A549 (cell line): ENCODE measurements at regions not wholly inside any gene's neighbourhood (a gene's known extent, or its start where the extent isn't known, plus 50 kb on each side); places are given as distances from the start of the nearest gene placed in this dataset.
"Not testable (repeated sequence)": the region's sequence is repeated elsewhere in the genome, so short reads cannot be mapped to it uniquely, and the experiment has no call there.

Experiments used
- FOSL2 ChIP-seq, 2 experiments: fragments of 450-650 bp in 1 of 2; fragments of >200 bp in 1 of 2; sonication (Bioruptor Twin) in 1 of 2; formaldehyde crosslinking; IDR thresholded peaks; 2 replicates each; pipeline versions ENCODE4 v1.5.0 to v1.6.1; 2016 to 2020; ENCODE audit warnings: mild to moderate bottlenecking in 1 of 2, moderate library complexity in 1 of 2
- KDM5A ChIP-seq: fragments of 200-600 bp; sonication (generic); IDR thresholded peaks from 2 replicates; pipeline ENCODE4 v1.6.1; 2016; ENCODE audit warnings: antibody characterized with exemption, mild to moderate bottlenecking
- PHF8 ChIP-seq: fragments of 200-600 bp; sonication (generic); IDR thresholded peaks from 2 replicates; pipeline ENCODE4 v1.6.1; 2016; ENCODE audit warnings: low read depth, mild to moderate bottlenecking, antibody characterized with exemption, moderate library complexity, borderline replicate concordance
- RNF2 ChIP-seq: fragments of 200-600 bp; sonication (generic); IDR thresholded peaks from 2 replicates; pipeline ENCODE4 v1.6.1; 2016; ENCODE audit warnings: low read depth, mild to moderate bottlenecking, antibody characterized with exemption, moderate library complexity, borderline replicate concordance
- TF ChIP-seq, protein P1 (sequence below): fragments of >200 bp; sonication (Bioruptor Twin); formaldehyde crosslinking; IDR thresholded peaks from 3 replicates; pipeline ENCODE4 v1.5.1; 2016
- TF ChIP-seq, protein P2 (sequence below): fragments of 200-600 bp; sonication (generic); IDR thresholded peaks from 2 replicates; pipeline ENCODE4 v1.6.1; 2016; ENCODE audit warnings: antibody characterized with exemption, mild to moderate bottlenecking, moderate library complexity

DNA sequence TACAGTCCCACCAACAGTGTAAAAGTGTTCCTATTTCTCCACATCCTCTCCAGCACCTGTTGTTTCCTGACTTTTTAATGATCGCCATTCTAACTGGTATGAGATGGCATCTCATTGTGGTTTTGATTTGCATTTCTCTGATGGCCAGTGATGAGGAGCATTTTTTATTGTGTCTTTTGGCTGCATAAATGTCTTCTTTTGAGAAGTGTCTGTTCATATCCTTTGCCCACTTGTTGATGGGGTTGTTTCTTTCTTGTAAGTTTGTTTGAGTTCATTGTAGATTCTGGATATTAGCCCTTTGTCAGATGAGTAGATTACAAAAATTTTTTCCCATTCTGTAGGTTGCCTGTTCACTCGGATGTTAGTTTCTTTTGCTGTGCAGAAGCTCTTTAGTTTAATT is 218.9 kb downstream of the SPANXN4 start:
- TF ChIP-seq, protein P1, sequence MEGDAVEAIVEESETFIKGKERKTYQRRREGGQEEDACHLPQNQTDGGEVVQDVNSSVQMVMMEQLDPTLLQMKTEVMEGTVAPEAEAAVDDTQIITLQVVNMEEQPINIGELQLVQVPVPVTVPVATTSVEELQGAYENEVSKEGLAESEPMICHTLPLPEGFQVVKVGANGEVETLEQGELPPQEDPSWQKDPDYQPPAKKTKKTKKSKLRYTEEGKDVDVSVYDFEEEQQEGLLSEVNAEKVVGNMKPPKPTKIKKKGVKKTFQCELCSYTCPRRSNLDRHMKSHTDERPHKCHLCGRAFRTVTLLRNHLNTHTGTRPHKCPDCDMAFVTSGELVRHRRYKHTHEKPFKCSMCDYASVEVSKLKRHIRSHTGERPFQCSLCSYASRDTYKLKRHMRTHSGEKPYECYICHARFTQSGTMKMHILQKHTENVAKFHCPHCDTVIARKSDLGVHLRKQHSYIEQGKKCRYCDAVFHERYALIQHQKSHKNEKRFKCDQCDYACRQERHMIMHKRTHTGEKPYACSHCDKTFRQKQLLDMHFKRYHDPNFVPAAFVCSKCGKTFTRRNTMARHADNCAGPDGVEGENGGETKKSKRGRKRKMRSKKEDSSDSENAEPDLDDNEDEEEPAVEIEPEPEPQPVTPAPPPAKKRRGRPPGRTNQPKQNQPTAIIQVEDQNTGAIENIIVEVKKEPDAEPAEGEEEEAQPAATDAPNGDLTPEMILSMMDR: not testable (repeated sequence)
- TF ChIP-seq, protein P2, sequence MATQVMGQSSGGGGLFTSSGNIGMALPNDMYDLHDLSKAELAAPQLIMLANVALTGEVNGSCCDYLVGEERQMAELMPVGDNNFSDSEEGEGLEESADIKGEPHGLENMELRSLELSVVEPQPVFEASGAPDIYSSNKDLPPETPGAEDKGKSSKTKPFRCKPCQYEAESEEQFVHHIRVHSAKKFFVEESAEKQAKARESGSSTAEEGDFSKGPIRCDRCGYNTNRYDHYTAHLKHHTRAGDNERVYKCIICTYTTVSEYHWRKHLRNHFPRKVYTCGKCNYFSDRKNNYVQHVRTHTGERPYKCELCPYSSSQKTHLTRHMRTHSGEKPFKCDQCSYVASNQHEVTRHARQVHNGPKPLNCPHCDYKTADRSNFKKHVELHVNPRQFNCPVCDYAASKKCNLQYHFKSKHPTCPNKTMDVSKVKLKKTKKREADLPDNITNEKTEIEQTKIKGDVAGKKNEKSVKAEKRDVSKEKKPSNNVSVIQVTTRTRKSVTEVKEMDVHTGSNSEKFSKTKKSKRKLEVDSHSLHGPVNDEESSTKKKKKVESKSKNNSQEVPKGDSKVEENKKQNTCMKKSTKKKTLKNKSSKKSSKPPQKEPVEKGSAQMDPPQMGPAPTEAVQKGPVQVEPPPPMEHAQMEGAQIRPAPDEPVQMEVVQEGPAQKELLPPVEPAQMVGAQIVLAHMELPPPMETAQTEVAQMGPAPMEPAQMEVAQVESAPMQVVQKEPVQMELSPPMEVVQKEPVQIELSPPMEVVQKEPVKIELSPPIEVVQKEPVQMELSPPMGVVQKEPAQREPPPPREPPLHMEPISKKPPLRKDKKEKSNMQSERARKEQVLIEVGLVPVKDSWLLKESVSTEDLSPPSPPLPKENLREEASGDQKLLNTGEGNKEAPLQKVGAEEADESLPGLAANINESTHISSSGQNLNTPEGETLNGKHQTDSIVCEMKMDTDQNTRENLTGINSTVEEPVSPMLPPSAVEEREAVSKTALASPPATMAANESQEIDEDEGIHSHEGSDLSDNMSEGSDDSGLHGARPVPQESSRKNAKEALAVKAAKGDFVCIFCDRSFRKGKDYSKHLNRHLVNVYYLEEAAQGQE: not testable (repeated sequence)
- TF ChIP-seq PHF8; FOSL2 (IDR thresholded peaks at IDR 0.05); FOSL2 (CRISPR knock-in tag; IDR thresholded peaks at IDR 0.05); RNF2; KDM5A: not testable (repeated sequence)
